OCI-M2 (cell line): ENCODE measurements at regions not wholly inside any gene's neighbourhood (a gene's known extent, or its start where the extent isn't known, plus 50 kb on each side); places are given as distances from the start of the nearest gene placed in this dataset.

Experiments
- DNase-seq: peaks from one replicate; lab custom pipeline; 2025; ENCODE audit not compliant: unreplicated experiment; lab: John Stamatoyannopoulos, UW

DNA sequence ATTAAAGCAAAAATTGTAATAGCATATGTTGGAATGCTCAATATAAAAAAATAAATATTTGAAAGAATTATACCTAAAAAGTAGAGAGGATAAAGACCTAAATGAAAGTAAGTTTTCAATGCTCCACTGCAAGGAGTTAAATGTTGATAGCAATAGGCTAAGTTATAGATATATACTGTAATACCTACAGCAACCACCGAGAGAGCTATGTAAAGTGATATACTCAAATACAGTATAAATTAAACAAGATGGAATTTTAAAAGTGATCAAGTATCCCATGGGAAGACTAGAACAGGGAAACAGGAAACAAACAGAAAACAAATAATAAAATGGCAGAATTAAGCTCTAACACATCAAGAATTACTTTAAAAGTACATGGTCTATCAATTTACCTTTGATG is 73.9 kb downstream of the CASP3 start:
- no peak for DNase-seq

DNA sequence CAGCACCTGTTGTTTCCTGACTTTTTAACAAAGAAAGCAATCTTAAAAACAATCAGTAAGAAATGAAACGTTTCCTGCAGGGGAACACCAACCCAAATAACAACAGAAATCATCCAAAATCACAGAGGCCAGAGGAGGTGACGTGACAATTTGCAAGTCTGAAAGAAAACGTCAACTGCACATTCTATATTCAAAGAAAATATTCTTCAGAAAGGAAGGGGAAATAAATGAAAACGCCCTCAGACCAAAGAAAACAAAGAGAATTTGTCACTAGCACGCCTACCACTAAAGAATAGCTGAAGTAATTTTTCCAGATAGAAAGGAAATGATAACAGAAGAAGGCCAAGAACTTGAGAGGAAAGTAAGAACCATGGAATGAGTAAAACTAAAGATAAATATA is 74.4 kb downstream of the CASP3 start:
- DNase-seq = no peak

DNA sequence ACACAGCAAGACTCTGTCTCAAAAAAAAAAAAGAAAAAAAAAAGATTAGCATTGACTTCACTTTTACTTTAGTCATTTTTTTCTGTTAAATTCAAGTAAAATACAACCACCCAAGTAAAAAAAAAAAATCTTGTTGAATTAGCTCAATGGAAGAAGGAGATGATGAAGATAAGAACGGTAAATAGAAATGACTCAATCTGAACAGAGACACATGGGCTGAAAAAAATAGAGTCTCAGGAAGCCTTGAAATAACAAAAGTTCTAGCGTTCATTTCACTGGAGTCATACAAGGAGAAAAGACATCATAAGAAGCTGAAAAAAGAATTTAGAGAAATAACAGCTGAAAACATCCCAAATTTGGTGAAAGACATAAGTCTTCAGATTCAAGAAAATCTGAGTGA is 75.5 kb downstream of the CASP3 start:
- no peak for DNase-seq

DNA sequence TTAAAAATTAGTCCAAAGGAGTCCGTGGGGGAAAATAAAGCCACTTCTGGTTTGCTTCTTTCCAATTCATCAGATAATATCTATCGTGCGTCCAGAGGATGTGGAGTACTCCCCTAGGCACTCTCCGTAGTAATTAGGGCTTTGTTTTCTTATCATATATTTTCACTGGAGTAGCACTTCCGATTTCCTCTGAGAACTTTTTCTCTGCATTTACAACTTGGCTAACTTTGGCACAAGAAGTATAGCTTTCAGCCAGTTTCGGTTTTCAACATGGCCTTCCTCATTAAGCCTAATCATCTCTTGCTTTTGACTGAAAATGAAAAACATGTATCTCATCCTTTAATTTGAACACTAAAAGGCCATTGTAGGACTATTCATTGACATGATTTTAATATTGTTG is 80.5 kb downstream of the CASP3 start:
- DNase-seq = no peak

DNA sequence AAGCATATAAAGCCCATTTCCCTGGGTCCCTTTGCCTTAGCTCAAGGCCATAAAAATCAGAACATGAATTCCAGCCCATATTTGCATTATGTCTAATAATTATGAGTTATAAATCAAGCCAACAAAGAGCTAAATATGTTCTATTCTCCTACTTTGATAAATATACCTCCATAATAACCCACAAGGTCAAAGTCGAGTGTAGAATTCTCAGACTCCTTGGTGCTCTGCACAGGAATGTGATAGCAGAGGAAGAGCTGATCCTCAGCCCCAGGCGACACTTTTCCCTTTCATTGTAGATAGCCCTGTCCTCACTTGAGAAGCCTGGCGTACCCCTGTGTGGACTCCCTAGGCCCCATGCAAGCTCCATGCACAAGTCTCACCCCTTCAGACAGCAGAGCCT is 85.6 kb downstream of the CASP3 start:
- DNase-seq = no peak

DNA sequence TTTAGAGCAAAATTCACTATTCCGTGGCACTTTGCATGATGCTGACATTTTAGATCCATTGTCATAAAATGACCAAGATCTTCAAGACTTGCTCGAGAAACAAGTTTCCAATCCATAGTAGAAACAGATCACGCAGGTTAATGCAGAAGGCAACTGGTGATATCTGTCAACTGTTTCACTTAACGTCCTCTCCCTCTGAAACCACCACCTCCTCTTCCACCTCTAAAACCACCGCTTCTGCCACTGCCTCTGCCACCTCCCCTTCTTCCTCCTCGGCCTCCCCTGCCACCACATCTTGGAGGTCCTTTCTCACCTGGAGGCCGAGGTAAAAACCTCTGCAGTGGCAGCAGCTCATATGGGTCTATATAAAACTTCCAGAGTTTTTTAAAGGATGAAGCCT is 84.6 kb upstream of the IRF2 start:
- no peak for DNase-seq

DNA sequence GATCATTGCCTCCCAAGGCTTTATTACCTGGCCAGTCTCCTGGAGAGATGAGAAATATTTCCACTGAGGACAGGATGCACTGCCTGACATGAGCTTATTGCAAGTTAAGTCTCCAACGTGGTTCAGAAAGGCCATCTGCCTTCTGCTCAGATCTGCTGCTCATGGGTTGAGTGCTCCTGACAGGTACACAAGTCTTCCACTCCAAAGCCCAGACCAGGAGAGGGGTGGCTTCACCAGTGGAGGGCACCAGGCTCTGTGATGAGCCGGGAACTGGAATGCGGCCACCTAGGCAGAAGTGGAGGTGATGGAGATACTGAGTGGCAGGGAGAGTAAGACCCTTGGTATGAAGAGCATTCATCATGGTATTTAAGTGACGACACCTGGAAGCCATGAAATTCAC is 79.5 kb upstream of the IRF2 start:
- no peak for DNase-seq

DNA sequence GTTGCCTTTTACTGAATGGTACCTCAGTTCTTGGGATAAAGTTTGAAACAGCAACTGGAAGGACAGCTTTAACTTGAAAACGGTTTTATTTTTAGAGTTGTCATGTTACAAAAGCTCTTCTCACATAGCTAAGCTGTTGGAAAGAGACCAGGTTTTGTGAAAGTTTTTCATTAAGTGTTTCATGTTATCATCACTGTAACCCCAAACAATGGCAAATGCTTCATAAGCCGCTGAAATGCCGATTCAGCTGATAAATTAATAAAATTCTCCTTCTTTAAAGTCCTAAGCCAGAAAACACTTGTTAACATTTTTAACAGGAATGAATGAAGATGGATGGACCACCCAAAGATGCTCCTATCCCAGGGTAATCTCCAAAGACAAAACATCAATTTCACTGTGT is 76.1 kb upstream of the IRF2 start:
- no peak for DNase-seq

DNA sequence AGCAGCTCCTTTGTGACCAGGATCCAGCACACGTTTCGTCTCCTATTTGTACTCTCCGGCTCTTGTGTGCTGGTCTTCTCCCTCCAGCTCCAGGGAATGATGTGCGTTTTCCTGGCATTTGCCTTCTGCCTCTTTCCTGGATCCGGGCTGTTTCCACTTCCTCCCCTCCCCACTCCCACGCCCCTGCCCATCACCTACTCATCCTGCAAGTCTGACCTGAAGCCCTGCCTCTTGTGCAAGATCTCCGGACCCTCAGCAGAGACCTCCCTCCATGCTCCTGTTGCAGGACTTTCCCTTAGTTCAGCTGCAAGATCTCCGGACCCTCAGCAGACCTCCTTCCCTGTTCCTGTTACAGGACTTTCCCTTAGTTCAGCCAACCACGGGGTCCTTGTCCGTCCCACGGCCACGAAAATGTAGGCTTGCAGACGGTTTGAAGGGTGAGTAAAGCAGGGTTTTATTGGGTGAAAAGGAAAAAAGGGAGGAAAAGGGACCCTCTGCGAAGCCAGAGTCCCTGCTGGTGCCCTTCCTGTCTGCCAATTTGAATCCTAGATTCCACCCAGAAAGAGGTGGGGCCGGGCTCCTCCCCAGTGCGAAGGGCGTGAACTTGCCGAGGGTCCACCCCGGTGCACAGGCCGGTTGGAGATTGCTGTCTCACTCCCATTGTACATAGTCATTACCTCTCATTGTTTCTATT is 74.4 kb upstream of the IRF2 start:
- no peak for DNase-seq

DNA sequence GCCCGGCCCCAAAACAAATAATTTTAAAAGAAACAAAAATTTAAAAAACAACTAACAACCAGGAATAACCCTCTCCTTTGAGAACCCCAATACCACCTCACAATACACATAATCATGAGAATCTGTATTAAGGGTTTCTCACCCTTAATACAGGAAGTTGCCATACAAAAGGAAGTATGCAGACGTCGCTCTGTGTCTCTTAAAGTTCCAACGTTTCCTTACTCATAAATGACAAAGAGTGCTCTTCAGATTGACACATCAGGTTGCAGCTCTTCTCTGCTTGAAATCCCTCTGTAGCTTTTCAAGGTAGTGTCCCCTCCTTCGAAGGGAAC is 73.9 kb upstream of the IRF2 start:
- DNase-seq = no peak

DNA sequence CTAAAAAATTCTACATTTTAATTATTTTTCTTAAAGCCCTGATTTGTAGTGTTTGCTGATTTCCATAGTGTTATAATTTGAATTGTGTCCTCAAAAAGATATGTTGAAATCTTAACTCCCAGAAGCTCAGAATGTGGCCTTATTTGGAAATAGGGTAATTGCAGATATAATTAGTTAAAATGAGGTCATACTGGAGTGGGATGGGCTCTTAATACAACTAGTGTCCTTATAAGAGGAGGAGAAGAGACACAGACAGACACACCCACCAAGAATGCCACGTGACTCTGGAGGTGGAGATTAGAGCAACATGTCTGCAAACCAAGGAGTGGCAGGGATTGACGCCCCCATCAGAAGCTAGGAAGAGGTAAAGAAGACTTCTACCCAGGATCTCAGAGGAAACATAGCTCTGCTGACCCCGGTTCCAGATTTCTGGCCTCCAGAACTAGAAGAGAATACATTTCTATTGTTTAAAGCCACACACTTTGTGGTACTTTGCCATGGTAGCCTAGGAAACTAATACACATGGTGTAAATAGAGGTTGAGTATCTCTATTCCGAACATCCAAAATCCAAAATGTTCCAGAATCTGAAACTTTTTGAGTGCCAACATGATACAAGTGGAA is 70.5 kb upstream of the IRF2 start:
- DNase-seq = no peak

DNA sequence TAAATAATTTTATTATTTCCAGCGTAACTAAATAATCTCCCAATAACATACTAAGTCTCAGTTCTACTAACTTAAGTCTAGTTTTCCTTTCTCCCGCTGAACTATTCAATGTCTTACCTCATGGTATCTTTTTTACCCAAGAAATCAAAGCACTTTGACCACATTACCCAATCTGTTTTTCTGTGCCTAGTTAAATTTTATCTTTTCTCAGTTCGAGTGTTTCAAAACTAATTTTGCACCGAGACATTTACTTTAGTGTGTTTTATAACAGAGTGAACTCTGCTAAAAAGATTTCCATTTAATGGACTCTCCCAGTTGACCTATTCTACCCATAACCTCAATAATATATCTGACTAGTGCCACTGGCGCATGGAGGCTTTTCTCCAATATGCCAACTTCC is 67.6 kb upstream of the IRF2 start:
- DNase-seq = no peak

DNA sequence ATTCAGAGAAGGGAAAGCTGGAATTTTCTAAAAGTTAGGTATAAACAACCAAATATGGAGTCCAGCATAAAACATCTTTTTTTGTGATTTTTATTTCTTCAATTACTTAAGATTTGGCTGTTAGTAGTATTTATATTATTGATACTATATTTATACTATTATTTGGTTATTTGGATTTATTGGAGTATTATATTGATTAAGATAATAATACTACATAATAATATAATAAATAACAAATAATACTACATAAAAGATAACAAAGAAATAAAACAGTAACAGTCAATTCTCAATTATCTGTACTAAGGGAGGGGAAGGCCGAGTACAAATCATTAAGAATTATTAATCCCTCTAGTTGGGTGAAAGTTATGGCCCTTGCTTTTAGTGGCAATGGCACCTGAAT is 66.0 kb upstream of the IRF2 start:
- DNase-seq = no peak

DNA sequence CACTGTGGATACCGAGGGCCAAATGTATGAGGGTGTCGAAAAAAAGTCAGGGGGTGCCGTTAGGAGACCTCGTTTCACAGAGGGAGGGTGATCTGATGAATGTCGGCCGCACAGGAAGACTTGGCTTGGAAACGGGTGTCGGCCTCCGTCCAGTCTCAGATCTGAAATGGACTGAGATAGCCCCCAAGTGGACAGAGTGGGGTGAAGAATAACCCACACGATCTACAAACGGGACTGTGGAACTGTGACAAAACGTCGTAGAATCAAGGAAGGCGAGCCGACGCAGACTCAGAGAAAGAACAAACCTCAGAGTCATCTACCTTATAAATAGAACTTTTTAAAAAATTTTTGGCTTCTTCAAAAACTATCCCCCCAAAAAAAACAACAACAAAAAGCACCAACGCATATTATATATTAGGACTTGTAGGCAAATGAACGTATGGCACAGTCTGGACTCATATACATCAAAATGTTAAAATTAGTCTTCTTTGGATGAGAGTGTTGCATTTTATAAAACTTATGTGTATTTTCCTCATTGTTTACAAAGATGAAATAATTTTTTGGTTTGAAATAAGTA is 63.8 kb upstream of the IRF2 start:
- DNase-seq = peak; percentile 59

DNA sequence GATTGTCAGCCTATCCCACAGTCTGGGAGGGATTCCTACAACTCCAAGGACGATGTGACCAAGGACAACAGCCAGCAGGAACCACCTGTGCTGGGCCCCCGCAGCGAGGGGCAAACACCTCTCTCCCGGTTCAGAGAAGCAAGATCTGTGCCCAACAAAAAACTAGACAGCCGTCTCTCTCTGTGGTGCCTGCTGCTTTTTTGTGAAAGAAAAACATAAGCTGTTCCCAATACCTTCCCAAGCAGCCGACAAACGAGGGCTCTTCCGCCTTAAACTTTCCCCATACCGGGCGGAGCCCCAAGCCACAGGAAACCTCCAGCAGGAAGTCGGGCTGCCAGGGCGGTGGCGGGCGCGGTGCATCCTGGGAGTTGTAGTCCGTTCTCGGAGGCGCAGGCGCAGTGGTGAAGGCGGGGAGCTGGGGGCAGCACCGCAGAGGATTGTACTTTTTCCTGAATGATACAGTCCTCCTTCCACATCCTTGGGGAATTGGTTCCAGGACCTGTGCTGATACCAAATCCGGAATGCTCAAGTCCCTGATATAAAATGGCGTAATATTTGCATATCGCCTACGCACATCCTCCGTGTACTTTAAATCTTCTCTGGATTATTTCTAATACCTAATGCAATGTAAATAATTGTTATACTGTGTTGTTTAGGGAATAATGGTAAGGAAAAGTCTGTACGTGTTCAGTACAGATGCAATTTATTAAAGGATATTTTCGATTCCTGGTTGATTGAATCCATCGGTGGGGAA is 63.1 kb upstream of the IRF2 start:
- peak; percentile 82 for DNase-seq

DNA sequence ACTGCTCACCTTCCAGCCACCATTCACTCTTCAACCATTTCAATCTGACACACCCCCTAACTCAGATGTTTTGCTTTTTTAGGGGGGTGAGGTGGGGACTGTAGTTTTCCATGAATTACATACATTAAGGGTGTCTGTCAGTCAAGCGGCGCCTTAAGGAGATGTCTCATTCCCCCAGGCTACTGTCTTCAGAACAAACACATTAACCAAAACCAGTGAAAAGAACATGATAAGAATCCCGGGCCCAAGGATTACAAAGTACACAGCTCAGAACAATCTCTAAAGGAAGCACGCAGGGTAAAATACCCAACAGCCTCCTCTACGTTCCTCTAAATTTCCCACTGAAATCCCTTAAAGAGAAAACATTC is 62.5 kb upstream of the IRF2 start:
- no peak for DNase-seq

DNA sequence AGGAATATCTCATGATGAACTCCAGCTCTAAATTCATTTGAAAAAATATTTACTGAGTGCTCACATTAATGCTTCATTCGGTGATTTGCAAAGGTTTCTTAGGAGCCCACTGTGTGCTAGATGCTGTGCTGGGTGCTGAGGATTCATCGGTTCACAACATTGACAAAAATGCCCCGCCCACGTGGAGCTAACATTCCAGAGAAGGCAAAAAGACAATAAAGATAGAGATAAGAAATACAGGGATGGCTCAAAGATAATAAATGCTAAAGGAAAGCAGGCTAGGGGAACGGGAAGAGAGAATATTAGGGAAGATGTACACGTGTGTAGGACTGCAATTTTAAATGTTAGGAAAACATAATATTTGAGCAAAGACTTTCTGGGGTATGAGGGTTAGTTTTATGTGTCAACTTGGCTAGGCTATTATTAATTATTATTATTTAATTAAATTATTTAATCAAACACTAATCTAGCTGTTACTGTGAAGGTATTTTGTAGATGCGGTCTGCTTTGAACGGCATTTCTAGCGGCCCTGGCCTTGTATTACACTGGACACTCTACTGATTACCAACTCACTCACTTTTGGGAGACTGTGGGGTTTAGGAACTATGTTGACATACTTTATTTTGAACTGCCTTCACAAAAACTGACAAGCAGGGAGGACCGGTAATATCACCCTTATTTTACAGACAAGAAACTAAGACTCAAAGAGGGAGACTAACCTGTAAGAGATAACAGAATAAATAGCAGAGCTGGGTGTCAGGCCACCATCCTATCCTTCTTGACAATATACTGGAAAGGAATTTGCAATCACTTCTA is 61.9 kb upstream of the IRF2 start:
- no peak for DNase-seq

DNA sequence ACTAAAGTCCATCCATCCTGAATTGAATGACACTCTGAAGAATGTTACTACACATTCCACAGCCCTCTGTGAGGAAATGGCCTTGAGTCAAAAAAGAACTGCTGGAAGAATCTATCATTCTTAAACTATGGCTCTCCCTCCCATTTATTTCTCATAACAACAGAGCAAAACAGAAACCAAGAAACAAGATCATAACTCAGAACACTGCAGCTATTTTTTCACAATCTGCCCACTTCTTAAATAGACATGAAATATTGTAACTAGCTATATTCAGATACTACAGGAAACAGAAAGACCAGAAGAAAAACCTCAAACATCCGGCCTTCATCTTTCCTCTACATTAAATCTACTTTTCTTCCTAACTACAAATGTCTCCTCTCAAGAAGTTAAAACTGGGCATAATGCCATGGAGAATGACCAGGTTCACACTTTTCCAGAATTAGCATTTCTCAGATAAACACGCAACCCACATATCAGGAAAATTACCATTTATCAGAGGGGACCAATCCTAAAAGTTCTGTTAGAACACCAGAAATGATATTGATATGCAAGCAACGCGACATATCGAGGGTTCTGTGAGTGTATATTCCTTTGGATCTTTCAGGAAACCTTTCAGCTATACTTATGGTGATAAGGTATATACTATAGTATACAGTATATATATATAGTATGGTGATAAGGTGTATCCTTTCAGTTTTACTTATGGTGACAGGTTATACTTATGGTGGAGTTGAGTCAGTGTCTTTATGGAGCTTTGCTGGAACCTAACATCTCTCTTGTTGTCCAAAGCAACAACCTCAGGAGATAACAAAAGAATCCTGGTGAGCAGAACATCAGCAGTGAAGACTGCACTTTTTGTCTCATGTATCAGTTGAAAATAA is 60.4 kb upstream of the IRF2 start:
- no peak for DNase-seq

DNA sequence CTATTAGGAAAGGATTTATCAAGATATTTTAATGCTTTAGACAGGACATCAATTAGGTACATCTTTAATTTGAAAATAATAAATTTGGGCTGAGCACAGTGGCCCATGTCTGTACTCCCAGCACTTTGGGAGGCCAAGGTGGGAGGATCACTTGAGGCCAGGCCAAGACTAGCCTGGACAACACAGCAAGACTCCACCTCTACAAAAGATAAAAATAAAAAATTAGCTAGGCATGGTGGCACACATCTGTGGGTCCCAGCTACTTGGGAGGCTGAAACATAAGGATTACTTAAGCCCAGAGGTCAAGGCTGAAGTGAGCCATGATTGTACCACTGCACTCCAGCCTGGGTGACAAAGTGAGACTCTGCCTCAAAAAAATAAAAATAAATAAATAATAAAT is 59.6 kb upstream of the IRF2 start:
- no peak for DNase-seq

DNA sequence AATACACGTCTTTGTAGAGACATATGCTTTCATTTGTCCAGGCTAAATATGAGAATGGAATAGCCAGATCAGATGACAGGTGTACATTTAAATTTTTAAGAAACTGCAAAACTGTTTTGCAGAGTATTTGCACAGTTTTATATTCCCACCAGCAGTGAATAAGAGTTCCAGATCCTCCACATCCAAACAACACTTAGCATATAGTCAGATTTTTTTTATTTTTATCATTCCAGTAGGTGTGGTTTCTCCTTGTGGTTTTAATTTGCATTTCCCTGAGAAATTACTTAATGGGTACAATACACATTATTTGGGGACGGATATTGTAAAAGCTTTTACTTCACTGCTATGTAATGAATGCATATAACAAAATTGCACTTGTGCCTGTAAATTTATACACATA is 56.7 kb upstream of the IRF2 start:
- no peak for DNase-seq

DNA sequence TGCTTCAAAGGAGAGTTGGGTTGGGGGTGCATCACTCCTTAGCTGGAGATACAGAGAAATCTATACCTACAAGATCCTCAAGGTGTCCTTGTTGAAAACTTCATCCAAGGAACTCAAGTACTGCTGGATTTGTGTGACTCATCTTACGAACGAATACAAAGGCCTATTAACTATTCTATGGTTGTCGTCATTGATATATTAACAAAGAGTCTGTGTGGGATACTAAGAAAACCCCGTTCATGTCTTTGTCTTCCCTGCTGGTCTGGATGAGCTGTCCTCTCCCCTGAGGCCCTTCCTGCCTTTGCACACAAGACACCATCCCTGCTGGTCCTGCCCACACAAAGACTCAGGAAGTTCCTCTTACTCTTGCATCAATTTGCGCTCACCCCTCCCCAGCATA is 54.9 kb upstream of the IRF2 start:
- no peak for DNase-seq
